K562 (cell line): ENCODE measurements at regions not wholly inside any gene's neighbourhood (a gene's known extent, or its start where the extent isn't known, plus 50 kb on each side); places are given as distances from the start of the nearest gene placed in this dataset.
"Not testable (repeated sequence)": the region's sequence is repeated elsewhere in the genome, so short reads cannot be mapped to it uniquely, and the experiment has no call there.

ENCODE experiments used
- ATAC-seq: fragments of 200-7000 bp; cut with Tn5 transposase; 3 replicates; pipeline ENCODE4 v1.9.1; 2020; ENCODE audit warnings: moderate library complexity
- BruUV-seq: library from RNA; stranded (reverse); fragments of 400-500 nt; replicated peaks from 2 replicates; lab custom pipeline; 2021; lab: Mats Ljungman, UMichigan
- CTCF ChIA-PET: fragments of 300-600 bp; formaldehyde crosslinking; extraction: SDS; loops from one replicate; lab custom pipeline; 2021; ENCODE audit warnings: low intra/inter-chr PET ratio; lab: Yijun Ruan, JAX
- POLR2A ChIA-PET: fragments of 300-600, 350-650 bp; sonication (Branson Sonifier 250); formaldehyde crosslinking; extraction: SDS; loops from one replicate; lab custom pipeline; 2021; ENCODE audit warnings: antibody characterized with exemption, inconsistent platforms; lab: Yijun Ruan, JAX
- DNase-seq, 4 experiments: peaks; one replicate each; pipeline versions ENCODE4 v3.0.0 to v3.0.0-alpha.2; 2011 to 2018; ENCODE audit warnings: low spot score in 3 of 4, mixed read lengths in 3 of 4; ENCODE audit errors: extremely low read depth in 1 of 4
- FAIRE-seq: peaks from 2 replicates; lab custom pipeline; 2011; peaks lifted over from hg19 to GRCh38; lab: Jason Lieb, UNC
- H2AFZ ChIP-seq: 2 replicates; pipeline ENCODE4 v1.6.0; 2011; ENCODE audit warnings: low read depth, low read length, control low read depth, inconsistent platforms
- H3K27ac ChIP-seq: fragments of 200-600 bp; 3 replicates; pipeline ENCODE4 v1.8.0; 2011; ENCODE audit warnings: low read depth, mild to moderate bottlenecking, control low read depth, inconsistent platforms, low read length, moderate library complexity, mixed read lengths; ENCODE audit errors: extremely low read depth
- H3K27me3 ChIP-seq, 2 experiments: fragments of 300-600 bp in 1 of 2; 2 replicates in 1 of 2; 3 replicates in 1 of 2; pipeline versions ENCODE4 v1.6.0 to v1.8.0; 2011; ENCODE audit warnings: inconsistent platforms in 2 of 2, low read length in 2 of 2, mild to moderate bottlenecking in 1 of 2, mixed read lengths in 1 of 2, moderate library complexity in 1 of 2; ENCODE audit not compliant: control insufficient read depth in 2 of 2, insufficient read depth in 2 of 2
- H3K36me3 ChIP-seq: fragments of 300-600 bp; 3 replicates; pipeline ENCODE4 v1.8.0; 2011; ENCODE audit warnings: mild to moderate bottlenecking, low read length, inconsistent platforms; ENCODE audit not compliant: control insufficient read depth, insufficient read depth
- H3K4me1 ChIP-seq, 2 experiments: fragments of 200-600 bp in 1 of 2; replicated peaks in 1 of 2; 2 replicates in 1 of 2; 3 replicates in 1 of 2; pipeline versions ENCODE4 v1.5.1 to v1.8.0; 2011; ENCODE audit warnings: inconsistent platforms in 2 of 2, low read length in 2 of 2, mild to moderate bottlenecking in 1 of 2, mixed read lengths in 1 of 2, moderate library complexity in 1 of 2; ENCODE audit not compliant: control insufficient read depth in 2 of 2, insufficient read depth in 2 of 2
- H3K4me2 ChIP-seq: 2 replicates; pipeline ENCODE4 v1.6.1; 2011; ENCODE audit warnings: low read length, control low read depth, inconsistent platforms, mixed read lengths; ENCODE audit not compliant: insufficient read depth
- H3K4me3 ChIP-seq: fragments of 200-600 bp; sonication (generic), shearing (Covaris generic); 2 replicates; pipeline ENCODE4 v1.5.1; 2016; ENCODE audit warnings: control low read depth, inconsistent platforms
- H3K79me2 ChIP-seq: fragments of 200-600 bp; 3 replicates; pipeline ENCODE4 v1.8.0; 2011; ENCODE audit warnings: low read length, inconsistent platforms; ENCODE audit not compliant: control insufficient read depth, insufficient read depth
- H3K9ac ChIP-seq, 2 experiments: 2 replicates each; pipeline versions ENCODE4 v1.6.0 to v1.6.1; 2011; ENCODE audit warnings: low read depth in 2 of 2, low read length in 2 of 2, control low read depth in 1 of 2, inconsistent platforms in 1 of 2, mild to moderate bottlenecking in 1 of 2, mixed read lengths in 1 of 2; ENCODE audit not compliant: insufficient read depth in 1 of 2
- H3K9me1 ChIP-seq: one replicate; pipeline ENCODE4 v1.6.0; 2011; ENCODE audit warnings: inconsistent platforms, mild to moderate bottlenecking, low read length, moderate library complexity; ENCODE audit not compliant: control insufficient read depth, insufficient read depth
- H3K9me3 ChIP-seq: replicated peaks from 2 replicates; pipeline ENCODE4 v1.5.1; 2011; ENCODE audit warnings: low read depth, low read length, inconsistent platforms; ENCODE audit not compliant: control insufficient read depth, insufficient read depth
- H4K20me1 ChIP-seq: replicated peaks from 2 replicates; pipeline ENCODE4 v1.6.1; 2011; ENCODE audit warnings: low read length, inconsistent platforms, mixed read lengths; ENCODE audit not compliant: control insufficient read depth, insufficient read depth
- BCOR ChIP-seq: fragments of 450-650 bp; IDR thresholded peaks from 2 replicates; pipeline ENCODE4 v1.6.1; 2016
- JUNB ChIP-seq: fragments of 450-650 bp; formaldehyde crosslinking; conservative IDR thresholded peaks from 2 replicates; pipeline ENCODE4 v1.4.0; 2020; ENCODE audit warnings: mild to moderate bottlenecking
- KHSRP ChIP-seq: fragments of 450-650 bp; IDR thresholded peaks from 2 replicates; pipeline ENCODE4 v1.6.1; 2017
- RBM25 ChIP-seq: fragments of 200-400 bp; formaldehyde crosslinking; IDR thresholded peaks from 2 replicates; pipeline ENCODE4 v1.6.1; 2018; ENCODE audit warnings: low read length, low read depth, moderate library complexity; ENCODE audit not compliant: severe bottlenecking
- SPI1 ChIP-seq: IDR thresholded peaks from 2 replicates; pipeline ENCODE4 v1.6.1; 2011; ENCODE audit warnings: low read depth, low read length, control low read depth, borderline replicate concordance
- SREBF1 ChIP-seq: fragments of 150-350 bp; IDR thresholded peaks from 2 replicates; pipeline ENCODE4 v1.6.1; 2014; ENCODE audit warnings: antibody characterized with exemption, low read depth, low read length, borderline replicate concordance
- ZNF146 ChIP-seq: IDR thresholded peaks from one replicate; pipeline ENCODE4 v1.6.1; 2018; ENCODE audit warnings: missing compliant biosample characterization; ENCODE audit not compliant: unreplicated experiment
- whole genome bisulfite sequencing: fragments of 100-300 bp; shearing (Covaris generic); methylation state at CpG from one replicate; pipeline ENCODE4 v1.1.6; 2016; ENCODE audit warnings: low coverage, mixed read lengths; ENCODE audit not compliant: insufficient coverage; ENCODE audit errors: missing lambda C conversion rate; 5-methylcytosine and 5-hydroxymethylcytosine counted together
- in situ Hi-C: fragments of 300-500 bp; cut with MboI; formaldehyde crosslinking; loops from 4 replicates; pipeline ENCODE4 v1.15.0; 2018; ENCODE audit warnings: inconsistent platforms, mixed read lengths
- intact Hi-C: fragments of 100-400 bp; cut with micrococcal nuclease; formaldehyde crosslinking; loops from 2 replicates; pipeline ENCODE4 v1.14.2; 2022
- TF ChIP-seq, protein P1 (sequence below): fragments of 450-650 bp; formaldehyde crosslinking; IDR thresholded peaks from 2 replicates; pipeline ENCODE4 v1.4.0; 2020; ENCODE audit warnings: mild to moderate bottlenecking, moderate library complexity
- TF ChIP-seq, protein P2 (sequence below): fragments of 250-450 bp; sonication (Bioruptor Pico); IDR thresholded peaks from 2 replicates; pipeline ENCODE4 v1.5.0; 2021
- TF ChIP-seq, protein P3 (sequence below): sonication (generic); formaldehyde crosslinking; IDR thresholded peaks from 2 replicates; pipeline ENCODE4 v1.9.0; 2022; ENCODE audit warnings: mild to moderate bottlenecking, missing genetic modification reagents

DNA sequence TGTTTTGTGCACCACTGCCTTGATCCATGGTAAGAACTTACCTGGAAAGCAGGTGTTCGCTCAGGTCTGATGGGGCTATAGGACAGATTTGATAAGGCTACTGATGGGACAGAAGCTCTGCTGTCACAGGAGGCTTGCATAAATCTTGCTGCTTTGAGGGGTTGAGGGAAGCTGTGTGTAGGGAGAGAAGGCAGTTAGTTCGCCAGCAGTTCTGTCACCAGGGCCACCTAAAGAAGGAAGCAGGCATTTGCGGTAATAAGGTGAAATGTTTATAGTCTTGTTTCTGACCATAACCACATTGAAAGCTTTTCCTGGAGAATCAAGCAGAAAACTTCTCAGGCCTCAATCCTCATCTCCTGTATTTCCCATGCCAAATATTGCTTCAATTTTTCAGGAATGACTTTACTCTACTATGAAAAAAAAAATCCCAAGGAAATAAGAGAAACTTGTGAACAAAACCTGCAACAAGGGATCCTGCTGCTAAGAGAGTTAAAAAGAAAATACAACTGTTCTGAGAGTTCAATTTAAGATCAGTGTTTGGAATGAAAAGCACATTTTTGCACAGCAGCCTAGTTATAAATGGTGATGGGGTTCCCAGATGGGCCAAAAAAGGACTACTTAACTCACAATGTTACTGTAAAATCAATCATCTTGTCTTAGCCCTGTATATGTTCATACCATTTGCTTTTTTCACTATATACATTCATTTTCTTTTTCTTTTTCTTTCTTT lies 122.0 kb upstream of the RANBP3L start (continued):
- TF ChIP-seq, protein P1, sequence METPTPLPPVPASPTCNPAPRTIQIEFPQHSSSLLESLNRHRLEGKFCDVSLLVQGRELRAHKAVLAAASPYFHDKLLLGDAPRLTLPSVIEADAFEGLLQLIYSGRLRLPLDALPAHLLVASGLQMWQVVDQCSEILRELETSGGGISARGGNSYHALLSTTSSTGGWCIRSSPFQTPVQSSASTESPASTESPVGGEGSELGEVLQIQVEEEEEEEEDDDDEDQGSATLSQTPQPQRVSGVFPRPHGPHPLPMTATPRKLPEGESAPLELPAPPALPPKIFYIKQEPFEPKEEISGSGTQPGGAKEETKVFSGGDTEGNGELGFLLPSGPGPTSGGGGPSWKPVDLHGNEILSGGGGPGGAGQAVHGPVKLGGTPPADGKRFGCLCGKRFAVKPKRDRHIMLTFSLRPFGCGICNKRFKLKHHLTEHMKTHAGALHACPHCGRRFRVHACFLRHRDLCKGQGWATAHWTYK (CRISPR knock-in tag) = no peak
- TF ChIP-seq, protein P2, sequence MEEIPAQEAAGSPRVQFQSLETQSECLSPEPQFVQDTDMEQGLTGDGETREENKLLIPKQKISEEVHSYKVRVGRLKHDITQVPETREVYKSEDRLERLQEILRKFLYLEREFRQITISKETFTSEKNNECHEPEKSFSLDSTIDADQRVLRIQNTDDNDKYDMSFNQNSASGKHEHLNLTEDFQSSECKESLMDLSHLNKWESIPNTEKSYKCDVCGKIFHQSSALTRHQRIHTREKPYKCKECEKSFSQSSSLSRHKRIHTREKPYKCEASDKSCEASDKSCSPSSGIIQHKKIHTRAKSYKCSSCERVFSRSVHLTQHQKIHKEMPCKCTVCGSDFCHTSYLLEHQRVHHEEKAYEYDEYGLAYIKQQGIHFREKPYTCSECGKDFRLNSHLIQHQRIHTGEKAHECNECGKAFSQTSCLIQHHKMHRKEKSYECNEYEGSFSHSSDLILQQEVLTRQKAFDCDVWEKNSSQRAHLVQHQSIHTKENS (CRISPR knock-in tag) = no peak
- TF ChIP-seq JUNB (no peak), SPI1 (no peak), KHSRP (no peak), SREBF1 (no peak)
- TF ChIP-seq, protein P3, sequence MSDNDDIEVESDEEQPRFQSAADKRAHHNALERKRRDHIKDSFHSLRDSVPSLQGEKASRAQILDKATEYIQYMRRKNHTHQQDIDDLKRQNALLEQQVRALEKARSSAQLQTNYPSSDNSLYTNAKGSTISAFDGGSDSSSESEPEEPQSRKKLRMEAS (CRISPR knock-in tag) = no peak

DNA sequence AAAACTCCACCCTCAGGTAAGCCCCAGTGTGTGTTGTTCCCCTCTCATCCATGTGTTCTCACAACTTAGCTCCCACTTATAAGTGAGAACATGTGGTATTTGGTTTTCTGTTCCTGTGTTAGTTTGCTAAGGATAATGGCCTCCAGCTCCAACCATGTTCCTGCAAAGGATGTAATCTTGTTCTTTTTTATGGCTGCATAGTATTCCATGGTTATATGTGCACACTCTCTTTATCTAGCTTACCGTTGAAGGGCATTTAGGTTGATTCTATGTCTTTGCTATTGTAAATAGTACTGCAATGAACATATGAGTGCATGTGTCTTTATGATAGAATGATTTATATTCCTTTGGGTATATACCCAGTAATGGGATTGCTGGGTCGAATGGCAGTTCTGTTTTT lies 124.4 kb upstream of the RANBP3L start:
- H3K27me3 ChIP-seq, BruUV-seq, H3K36me3 ChIP-seq, ATAC-seq, H4K20me1 ChIP-seq, in situ Hi-C loops, H3K4me2 ChIP-seq, H3K4me3 ChIP-seq, H3K9me1 ChIP-seq, H3K9ac ChIP-seq, CTCF ChIA-PET, DNase-seq, intact Hi-C loops, FAIRE-seq, H3K79me2 ChIP-seq, H3K27ac ChIP-seq, H3K4me1 ChIP-seq, H3K9me3 ChIP-seq, H2AFZ ChIP-seq: not testable (repeated sequence)
- TF ChIP-seq RBM25 (peak; percentile 12), ZNF146 (peak; percentile 73), BCOR (peak; percentile 17; the same call in 1 of the 2 replicates)
- POLR2A ChIA-PET = interaction anchor here (0.6 kb wide), 1 partner anchor 16 kb away, joined by 3 read pairs; no protein-coding TSS in a partner anchor
- 19% methylated on average over 2 of the region's 2 CpGs for WGBS
